Endothelial cell of umbilical vein (primary cell): ENCODE measurements at regions not wholly inside any gene's neighbourhood (a gene's known extent, or its start where the extent isn't known, plus 50 kb on each side); places are given as distances from the start of the nearest gene placed in this dataset.

Experiments
- BruUV-seq: library from RNA; stranded (reverse); fragments of 400-500 nt; replicated peaks from 2 replicates; lab custom pipeline; 2021; lab: Mats Ljungman, UMichigan
- CTCF ChIA-PET: fragments of 300-600, 350-600 bp; sonication (Branson Sonifier 250); formaldehyde crosslinking; loops from one replicate; lab custom pipeline; 2021; ENCODE audit warnings: antibody characterized with exemption, inconsistent platforms; lab: Charles Lee
- POLR2A ChIA-PET: fragments of 300-600, 350-600 bp; sonication (Branson Sonifier 250); formaldehyde crosslinking; loops from one replicate; lab custom pipeline; 2021; ENCODE audit warnings: antibody characterized with exemption, inconsistent platforms; lab: Charles Lee
- DNase-seq: peaks from one replicate; pipeline ENCODE4 v3.0.0-alpha.2; 2011; ENCODE audit warnings: low read depth, low spot score
- FAIRE-seq: peaks from 2 replicates; lab custom pipeline; 2011; peaks lifted over from hg19 to GRCh38; lab: Jason Lieb, UNC
- H2AFZ ChIP-seq: 2 replicates; pipeline ENCODE4 v1.6.0; 2012; ENCODE audit warnings: low read depth, low read length, control low read depth, inconsistent platforms
- H3K27ac ChIP-seq: 2 replicates; pipeline ENCODE4 v1.5.1; 2011; ENCODE audit warnings: low read depth, mild to moderate bottlenecking, control low read depth, low read length, moderate library complexity; ENCODE audit not compliant: insufficient read depth
- H3K27me3 ChIP-seq, 2 experiments: 2 replicates each; pipeline versions ENCODE4 v1.6.0 to v1.6.1; 2011; ENCODE audit warnings: low read length in 2 of 2, mixed read lengths in 1 of 2; ENCODE audit not compliant: control insufficient read depth in 2 of 2, insufficient read depth in 2 of 2
- H3K36me3 ChIP-seq, 2 experiments: 2 replicates in 1 of 2; 3 replicates in 1 of 2; pipeline ENCODE4 v1.5.1; 2011; ENCODE audit warnings: low read length in 2 of 2, mild to moderate bottlenecking in 1 of 2, moderate library complexity in 1 of 2; ENCODE audit not compliant: control insufficient read depth in 2 of 2, insufficient read depth in 2 of 2; ENCODE audit errors: extremely low read depth in 1 of 2
- H3K4me1 ChIP-seq: 3 replicates; pipeline ENCODE4 v1.5.1; 2011; ENCODE audit warnings: mild to moderate bottlenecking, low read length; ENCODE audit not compliant: control insufficient read depth, insufficient read depth; ENCODE audit errors: extremely low read depth
- H3K4me2 ChIP-seq: 2 replicates; pipeline ENCODE4 v1.6.1; 2011; ENCODE audit warnings: low read length, control low read depth, mixed read lengths; ENCODE audit not compliant: insufficient read depth
- H3K4me3 ChIP-seq, 3 experiments: fragments of 200-600 bp in 1 of 3; sonication (generic), shearing (Covaris generic) in 1 of 3; replicated peaks in 1 of 3; 2 replicates each; pipeline ENCODE4 v1.5.1; 2011 to 2016; ENCODE audit warnings: control low read depth in 3 of 3, low read length in 3 of 3, mild to moderate bottlenecking in 2 of 3, inconsistent platforms in 1 of 3, low read depth in 1 of 3, moderate library complexity in 1 of 3; ENCODE audit not compliant: insufficient read depth in 1 of 3
- H3K79me2 ChIP-seq: 2 replicates; pipeline ENCODE4 v1.6.0; 2012; ENCODE audit warnings: low read length, inconsistent platforms; ENCODE audit not compliant: control insufficient read depth, insufficient read depth
- H3K9ac ChIP-seq: replicated peaks from 2 replicates; pipeline ENCODE3; 2011; ENCODE audit warnings: low read length, control low read depth; ENCODE audit not compliant: insufficient read depth; ENCODE audit errors: extremely low read depth
- H3K9me1 ChIP-seq: replicated peaks from 3 replicates; pipeline ENCODE4 v1.6.0; 2011; ENCODE audit warnings: mild to moderate bottlenecking, low read length; ENCODE audit not compliant: control insufficient read depth, insufficient read depth; ENCODE audit errors: extremely low read depth
- H3K9me3 ChIP-seq: replicated peaks from 2 replicates; pipeline ENCODE4 v1.5.1; 2012; ENCODE audit warnings: low read length, inconsistent platforms; ENCODE audit not compliant: control insufficient read depth, insufficient read depth
- H4K20me1 ChIP-seq: replicated peaks from 2 replicates; pipeline ENCODE3; 2011; ENCODE audit warnings: mild to moderate bottlenecking, low read length; ENCODE audit not compliant: control insufficient read depth, insufficient read depth; ENCODE audit errors: extremely low read depth
- CTCF ChIP-seq, 2 donors: IDR thresholded peaks; 1 replicate in 1 of 2; 2 replicates in 1 of 2; pipeline ENCODE4 v1.5.1; 2011; ENCODE audit warnings: low read length in 2 of 2, mild to moderate bottlenecking in 2 of 2, moderate library complexity in 2 of 2, control low read depth in 1 of 2, inconsistent platforms in 1 of 2, low read depth in 1 of 2; ENCODE audit not compliant: insufficient read depth in 1 of 2; ENCODE audit errors: extremely low read depth in 1 of 2
- FOS ChIP-seq: IDR thresholded peaks from 2 replicates; pipeline ENCODE4 v1.6.1; 2011; ENCODE audit warnings: mild to moderate bottlenecking, low read length, moderate library complexity, borderline replicate concordance; ENCODE audit not compliant: insufficient read depth
- JUN ChIP-seq: IDR thresholded peaks from 2 replicates; pipeline ENCODE4 v1.6.1; 2011; ENCODE audit warnings: borderline replicate concordance, low read depth; ENCODE audit not compliant: insufficient read length, insufficient read depth
- MAX ChIP-seq: IDR thresholded peaks from 2 replicates; pipeline ENCODE4 v1.6.1; 2011; ENCODE audit not compliant: insufficient read depth, insufficient read length
- POLR2A ChIP-seq: IDR thresholded peaks from 2 replicates; pipeline ENCODE4 v1.6.1; 2012; ENCODE audit warnings: low read depth, mild to moderate bottlenecking, control low read depth, low read length
- POLR2AphosphoS5 ChIP-seq: IDR thresholded peaks from 2 replicates; pipeline ENCODE4 v1.6.1; 2012; ENCODE audit warnings: low read depth, mild to moderate bottlenecking, control low read depth, low read length, moderate library complexity; ENCODE audit not compliant: insufficient read depth
- dilution Hi-C: fragments of 300-500 bp; cut with MboI; formaldehyde crosslinking; loops from one replicate; pipeline ENCODE4 v1.15.0; 2019; ENCODE audit warnings: low sequenced_read_pairs; ENCODE audit not compliant: extremely low pct_ligation_motif_present
- intact Hi-C: fragments of 100-400 bp; cut with micrococcal nuclease; formaldehyde crosslinking; loops from one replicate; pipeline ENCODE4 v1.10.0; 2022

GRCh38 chr2:71901466-71901865, 246.2 kb downstream of the CYP26B1 start:
- CTCF ChIA-PET = interaction anchor here (0.8 to 2.6 kb wide), 6 partner anchors 10 to 249 kb away, joined by 3 to 12 read pairs (median 5); no protein-coding TSS in a partner anchor
- Histone ChIP-seq H3K79me2 (no peaks in the 10 kb centered on the region), H3K27ac (no peak overlapping the region), H3K4me2 (no peak overlapping the region), H3K4me1 (no peaks in the 10 kb centered on the region), H2AFZ (no peak overlapping the region), H3K9ac (no peak overlapping the region), H3K36me3 (no peaks in the 10 kb centered on the region), H4K20me1 (no peaks in the 10 kb centered on the region), H3K9me3 (no peaks in the 10 kb centered on the region), H3K4me3 (no peak overlapping the region), H3K27me3 (peaks cover 13 to 29% of the 10 kb centered on the region in 2 experiments), H3K9me1 (no peaks in the 10 kb centered on the region)
- BruUV-seq = no TSS peak
- TF ChIP-seq POLR2AphosphoS5 (no peak), POLR2A (no peak)
- POLR2A ChIA-PET = no interaction called here
- DNase-seq = no peak
- dilution Hi-C loops (no loop called here), intact Hi-C loops (no loop called here)
- FAIRE-seq = no peak

- ChIA-PET POLR2A (no interaction called here), CTCF (interaction anchor here (1.1 to 2.6 kb wide), 2 partner anchors 9 to 25 kb away, joined by 3 to 12 read pairs; no protein-coding TSS in a partner anchor)
- no peak overlapping the region for H3K4me3 ChIP-seq
- no peaks in the 10 kb centered on the region for H3K4me1 ChIP-seq
- H3K36me3 ChIP-seq = no peaks in the 10 kb centered on the region
- H3K4me2 ChIP-seq = no peak overlapping the region
- dilution Hi-C loops (no loop called here), intact Hi-C loops (no loop called here)
- H3K27me3 ChIP-seq = peaks cover 11% of the 10 kb centered on the region in 2 experiments
- no peak overlapping the region for H3K9ac ChIP-seq
- TF ChIP-seq JUN = no peak
- no peak for TF ChIP-seq FOS
- TF ChIP-seq CTCF (IDR thresholded peaks at IDR 0.05; ENCODE audit: extremely low read depth in 1 of 2, insufficient read depth in 1 of 2, low read depth in 1 of 2, low read length in 2 of 2) = no peak
- no peak for TF ChIP-seq MAX
- TF ChIP-seq POLR2AphosphoS5 = no peak
- DNase-seq (no peak), FAIRE-seq (no peak)
- H3K9me3 ChIP-seq = no peaks in the 10 kb centered on the region
- H3K27ac ChIP-seq = no peak overlapping the region
- no peaks in the 10 kb centered on the region for H3K9me1 ChIP-seq
- BruUV-seq = no TSS peak
- no peaks in the 10 kb centered on the region for H4K20me1 ChIP-seq
- no peak overlapping the region for H2AFZ ChIP-seq
- no peaks in the 10 kb centered on the region for H3K79me2 ChIP-seq
Measured at GRCh38 chr2:71898851-71899681, 248.6 kb downstream of the CYP26B1 start.
